ENCODE measurements at regions not wholly inside any gene's neighbourhood (a gene's known extent, or its start where the extent isn't known, plus 50 kb on each side); places are given as distances from the start of the nearest gene placed in this dataset.

DNA sequence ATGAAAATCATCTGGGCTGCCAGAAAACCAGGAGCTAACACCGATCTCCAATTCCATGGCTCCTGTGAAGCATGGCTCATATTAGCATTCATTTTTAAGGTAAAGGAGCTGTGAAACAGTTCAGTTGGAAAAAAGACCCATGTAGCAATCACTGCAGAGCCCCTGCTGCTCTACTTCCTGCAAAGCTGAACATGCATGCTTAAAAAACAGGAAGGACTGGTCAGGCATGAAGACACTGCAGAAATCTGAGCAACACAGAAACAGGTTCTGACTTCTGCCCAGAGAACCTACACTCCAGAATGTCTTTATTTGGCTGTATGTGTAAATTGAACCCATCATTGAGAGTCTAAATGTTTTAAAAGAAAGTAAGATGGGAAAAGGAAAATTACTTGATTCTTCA is 950.6 kb downstream of the DCDC2C start:
- 43 to 100% (median 67%) methylated on average over 1 of the region's 1 CpG; no CpG with 5 or more reads in 6 of the 10 experiments for WGBS, 10 experiments
- in situ Hi-C loops (cut with MboI; ENCODE audit: low pct_unique_long_range_greater_than_20kb in 2 of 9, low sequenced_read_pairs in 9 of 9, unreplicated experiment in 9 of 9) = no loop called here
- no peak for ATAC-seq (replicated peaks in 6 of 8)
- Histone ChIP-seq H3K4me1 (replicated peaks in 1 of 2) (peaks cover 0 to 22% of the 10 kb centered on the region in 2 donors), H3K4me3 (no peak overlapping the region), H3K27ac (no peak overlapping the region)

DNA sequence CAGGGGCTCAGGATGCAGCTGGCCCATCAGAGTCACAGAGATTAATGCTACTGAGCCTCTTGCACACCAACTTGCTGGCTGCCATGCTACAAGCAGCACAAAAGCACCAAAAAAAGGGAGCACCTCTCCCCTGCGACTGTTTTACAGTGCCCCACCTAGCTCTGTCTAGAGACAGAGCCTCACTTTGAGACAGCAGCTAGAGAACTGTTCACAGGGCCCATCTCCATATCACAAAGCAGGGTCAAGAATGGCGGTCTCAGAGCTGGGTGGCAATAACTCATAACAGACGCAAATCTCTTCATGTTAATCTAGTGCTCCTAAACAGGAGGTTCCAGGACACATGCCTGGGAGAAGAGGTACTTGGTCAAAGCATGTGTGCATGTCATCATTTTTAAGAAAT is 953.0 kb downstream of the DCDC2C start:
- H3K4me1 ChIP-seq (replicated peaks in 1 of 2) = peaks cover 0 to 22% of the 10 kb centered on the region in 2 donors
- no peak overlapping the region for H3K27ac ChIP-seq
- peak in 3 of 8 experiments; percentile 29 to 54 (median 52) for ATAC-seq (replicated peaks in 6 of 8)
- in situ Hi-C loops (cut with MboI; ENCODE audit: low pct_unique_long_range_greater_than_20kb in 2 of 9, low sequenced_read_pairs in 9 of 9, unreplicated experiment in 9 of 9) = no loop called here
- WGBS, 10 experiments = 0 to 100% (median 78%) methylated on average over 1 to 2 of the region's 3 CpGs; no CpG with 5 or more reads in 6 of the 10 experiments
- no peak overlapping the region for H3K4me3 ChIP-seq

DNA sequence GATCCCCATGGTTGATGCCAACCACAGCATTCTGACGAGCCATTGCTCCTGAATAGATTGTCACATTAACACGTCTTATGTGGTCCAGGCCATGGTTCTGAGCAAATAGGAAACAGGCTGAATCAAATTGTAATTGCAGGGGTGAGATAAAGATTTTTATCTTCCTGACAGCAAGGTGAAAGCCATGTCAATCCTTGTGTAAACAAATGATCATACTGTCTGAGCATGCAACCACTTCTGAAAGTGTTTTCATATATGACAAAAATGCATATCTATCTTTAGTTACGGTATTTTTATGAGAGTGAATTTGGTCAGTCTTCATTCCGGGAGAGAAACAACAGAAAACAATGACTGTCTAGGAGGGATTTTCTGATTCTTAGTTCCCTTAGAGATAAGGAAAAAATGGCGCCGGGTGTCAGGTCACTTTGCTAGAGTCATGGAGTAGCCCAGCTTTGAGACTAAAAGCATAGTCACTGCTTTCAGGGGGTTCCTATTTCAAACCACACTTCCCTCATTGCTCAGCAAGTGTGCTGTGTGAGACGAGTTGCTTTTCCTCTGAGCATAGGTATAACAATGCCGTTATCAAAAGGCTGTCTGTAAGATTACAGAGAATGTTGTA is 958.9 kb downstream of the DCDC2C start:
- Histone ChIP-seq H3K4me1 (replicated peaks in 1 of 2) (peaks cover 0 to 11% of the 10 kb centered on the region in 2 donors), H3K4me3 (no peak overlapping the region), H3K27ac (peak overlapping the region in 1 of 2 donors; percentile 48)
- 19 to 94% (median 68%) methylated on average over 3 to 8 of the region's 8 CpGs; no CpG with 5 or more reads in 1 of the 10 experiments for WGBS, 10 experiments
- no peak for ATAC-seq (replicated peaks in 6 of 8)
- in situ Hi-C loops (cut with MboI; ENCODE audit: low pct_unique_long_range_greater_than_20kb in 2 of 9, low sequenced_read_pairs in 9 of 9, unreplicated experiment in 9 of 9) = no loop called here

DNA sequence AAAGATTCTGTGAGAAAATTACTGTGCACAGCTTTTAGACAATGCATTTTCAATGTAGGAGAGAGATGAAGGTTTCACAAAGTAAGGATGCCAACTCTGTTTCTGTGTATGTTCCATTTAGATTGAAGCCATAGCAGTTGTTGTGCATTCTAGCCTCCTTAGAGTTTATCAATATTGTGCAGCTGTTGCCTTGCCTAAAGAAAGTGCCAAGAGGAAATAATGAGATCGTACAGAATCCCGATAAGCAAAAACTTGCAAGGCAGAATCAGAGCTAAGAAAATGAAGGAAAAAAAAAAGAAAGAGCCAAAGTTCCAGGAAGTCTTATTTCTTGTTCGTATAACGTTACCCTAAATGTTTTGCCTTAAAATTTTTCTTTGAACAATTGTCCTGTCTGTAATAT is 965.0 kb downstream of the DCDC2C start:
- Histone ChIP-seq H3K27ac (no peak overlapping the region), H3K4me1 (replicated peaks in 1 of 2) (no peaks in the 10 kb centered on the region), H3K4me3 (no peak overlapping the region)
- ATAC-seq (replicated peaks in 6 of 8) = no peak
- 4 to 100% (median 92%) methylated on average over 1 to 4 of the region's 4 CpGs for WGBS, 10 experiments
- in situ Hi-C loops (cut with MboI; ENCODE audit: low pct_unique_long_range_greater_than_20kb in 2 of 9, low sequenced_read_pairs in 9 of 9, unreplicated experiment in 9 of 9) = no loop called here

DNA sequence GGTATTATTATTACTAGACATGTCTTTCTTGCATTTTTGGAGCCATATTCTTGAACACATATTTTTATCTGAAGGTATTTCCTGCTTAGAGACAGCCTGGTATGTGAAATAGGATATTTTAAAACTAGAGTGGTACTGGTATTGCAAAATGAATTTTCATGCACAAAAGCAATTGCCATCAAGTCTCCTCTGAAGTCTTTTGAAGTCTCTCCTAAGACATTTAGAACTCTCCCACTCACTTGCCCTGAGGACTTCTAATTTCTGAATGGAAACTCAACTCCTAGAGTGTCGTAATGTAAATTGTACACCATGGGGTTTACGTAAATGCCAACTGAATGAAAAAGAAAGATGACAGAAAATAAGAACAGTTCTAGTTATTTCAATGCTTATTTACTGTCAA is 967.0 kb downstream of the DCDC2C start:
- in situ Hi-C loops (cut with MboI; ENCODE audit: low pct_unique_long_range_greater_than_20kb in 2 of 9, low sequenced_read_pairs in 9 of 9, unreplicated experiment in 9 of 9) = no loop called here
- no peak overlapping the region for H3K4me3 ChIP-seq

GRCh38 chr2:4673025-4673489 is 969.7 kb downstream of the DCDC2C start:
- no peak overlapping the region for H3K27ac ChIP-seq
- WGBS, 10 experiments = 52 to 95% (median 76%) methylated on average over 7 to 13 of the region's 13 CpGs; no CpG with 5 or more reads in 1 of the 10 experiments
- in situ Hi-C loops (cut with MboI; ENCODE audit: low pct_unique_long_range_greater_than_20kb in 2 of 9, low sequenced_read_pairs in 9 of 9, unreplicated experiment in 9 of 9) = no loop called here
- ATAC-seq (replicated peaks in 6 of 8) = peak in 1 of 8 experiments; percentile 76
- H3K4me3 ChIP-seq = no peak overlapping the region
- no peaks in the 10 kb centered on the region for H3K4me1 ChIP-seq (replicated peaks in 1 of 2)

More for the DNA sequence above, 967.0 kb downstream of the DCDC2C start:
- no peak for ATAC-seq (replicated peaks in 6 of 8)
- WGBS, 10 experiments = 0 to 100% (median 79%) methylated on average over 1 to 2 of the region's 2 CpGs; no CpG with 5 or more reads in 1 of the 10 experiments
- Histone ChIP-seq H3K4me1 (replicated peaks in 1 of 2) (no peaks in the 10 kb centered on the region), H3K27ac (no peak overlapping the region)

DNA sequence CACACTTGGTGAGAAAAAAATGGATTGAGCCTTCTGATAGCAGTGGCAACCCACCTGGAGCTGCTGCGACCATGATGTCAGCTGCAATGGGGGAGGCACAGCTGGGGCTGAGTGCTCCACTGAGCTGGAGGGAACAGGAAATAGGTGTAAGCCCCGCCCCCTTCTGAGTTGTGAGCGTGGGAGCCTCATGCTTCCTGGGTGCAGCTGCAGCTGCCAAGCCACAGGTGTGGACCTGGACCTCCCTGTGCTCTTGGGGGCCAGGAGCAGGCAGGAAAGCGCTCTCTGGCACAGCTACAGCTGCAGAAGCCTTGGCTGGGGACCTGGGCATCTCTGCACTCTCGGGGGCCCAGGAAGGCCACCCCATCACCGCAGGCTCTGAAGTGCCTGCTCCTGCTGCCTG is 970.6 kb downstream of the DCDC2C start:
- WGBS, 10 experiments = 80 to 100% (median 89%) methylated on average over 1 to 3 of the region's 6 CpGs; no CpG with 5 or more reads in 7 of the 10 experiments
- in situ Hi-C loops (cut with MboI; ENCODE audit: low pct_unique_long_range_greater_than_20kb in 2 of 9, low sequenced_read_pairs in 9 of 9, unreplicated experiment in 9 of 9) = no loop called here
- ATAC-seq (replicated peaks in 6 of 8) = peak in 1 of 8 experiments; percentile 57
- Histone ChIP-seq H3K27ac (no peak overlapping the region), H3K4me3 (no peak overlapping the region), H3K4me1 (replicated peaks in 1 of 2) (no peaks in the 10 kb centered on the region)

GRCh38 chr2:4675295-4675694 is 971.9 kb downstream of the DCDC2C start:
- Histone ChIP-seq H3K4me1 (replicated peaks in 1 of 2) (no peaks in the 10 kb centered on the region), H3K4me3 (no peak overlapping the region), H3K27ac (no peak overlapping the region)
- in situ Hi-C loops (cut with MboI; ENCODE audit: low pct_unique_long_range_greater_than_20kb in 2 of 9, low sequenced_read_pairs in 9 of 9, unreplicated experiment in 9 of 9) = no loop called here
- no peak for ATAC-seq (replicated peaks in 6 of 8)
- whole genome bisulfite sequencing, 10 experiments = 94 to 95% methylated on average over 4 to 6 of the region's 7 CpGs; no CpG with 5 or more reads in 8 of the 10 experiments

DNA sequence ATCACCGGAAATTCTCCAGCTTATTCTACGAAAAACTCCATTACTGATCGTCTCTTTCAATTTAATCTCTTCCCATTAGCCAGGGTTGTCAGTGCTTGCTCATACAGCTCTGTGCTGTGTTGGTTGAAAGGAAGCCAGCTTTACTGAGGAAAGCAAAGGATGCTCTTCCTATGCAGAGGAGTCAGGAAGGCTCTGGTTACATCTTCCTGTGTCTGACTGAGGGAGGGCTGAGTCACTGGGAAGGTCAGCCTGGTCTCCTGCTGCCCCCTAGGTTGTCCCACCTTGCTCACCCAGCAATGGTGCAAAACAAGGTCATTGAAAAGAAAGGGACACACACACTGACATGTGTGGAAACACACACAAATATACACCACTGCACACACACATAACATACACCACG is 975.6 kb downstream of the DCDC2C start:
- peak in 2 of 8 experiments; percentile 34 to 79 for ATAC-seq (replicated peaks in 6 of 8)
- Histone ChIP-seq H3K4me3 (no peak overlapping the region), H3K4me1 (replicated peaks in 1 of 2) (no peaks in the 10 kb centered on the region), H3K27ac (no peak overlapping the region)
- 0 to 100% (median 75%) methylated on average over 1 to 4 of the region's 4 CpGs; no CpG with 5 or more reads in 2 of the 10 experiments for WGBS, 10 experiments
- in situ Hi-C loops (cut with MboI; ENCODE audit: low pct_unique_long_range_greater_than_20kb in 2 of 9, low sequenced_read_pairs in 9 of 9, unreplicated experiment in 9 of 9) = no loop called here

- in situ Hi-C loops (cut with MboI; ENCODE audit: low pct_unique_long_range_greater_than_20kb in 2 of 9, low sequenced_read_pairs in 9 of 9, unreplicated experiment in 9 of 9) = no loop called here
- Histone ChIP-seq H3K27ac (no peak overlapping the region), H3K4me3 (no peak overlapping the region), H3K4me1 (replicated peaks in 1 of 2) (no peaks in the 10 kb centered on the region)
- 10 to 100% (median 61%) methylated on average over 1 to 4 of the region's 5 CpGs; no CpG with 5 or more reads in 3 of the 10 experiments for WGBS, 10 experiments
- no peak for ATAC-seq (replicated peaks in 6 of 8)
Observed at GRCh38 chr2:4679391-4679790, 976.0 kb downstream of the DCDC2C start.

GRCh38 chr2:4684921-4685320 is 981.5 kb downstream of the DCDC2C start:
- Histone ChIP-seq H3K4me1 (replicated peaks in 1 of 2) (no peaks in the 10 kb centered on the region), H3K27ac (no peak overlapping the region), H3K4me3 (no peak overlapping the region)
- no peak for ATAC-seq (replicated peaks in 6 of 8)
- in situ Hi-C loops (cut with MboI; ENCODE audit: low pct_unique_long_range_greater_than_20kb in 2 of 9, low sequenced_read_pairs in 9 of 9, unreplicated experiment in 9 of 9) = no loop called here
- 11 to 81% (median 61%) methylated on average over 2 to 5 of the region's 5 CpGs for WGBS, 10 experiments

GRCh38 chr2:4690913-4691312 is 987.5 kb downstream of the DCDC2C start:
- no peak for ATAC-seq (replicated peaks in 6 of 8)
- Histone ChIP-seq H3K4me1 (replicated peaks in 1 of 2) (peaks cover 3 to 5% of the 10 kb centered on the region in 2 donors), H3K4me3 (no peak overlapping the region), H3K27ac (no peak overlapping the region)
- in situ Hi-C loops (cut with MboI; ENCODE audit: low pct_unique_long_range_greater_than_20kb in 2 of 9, low sequenced_read_pairs in 9 of 9, unreplicated experiment in 9 of 9) = no loop called here
- 0 to 88% (median 42%) methylated on average over 1 to 2 of the region's 2 CpGs; no CpG with 5 or more reads in 3 of the 10 experiments for WGBS, 10 experiments

DNA sequence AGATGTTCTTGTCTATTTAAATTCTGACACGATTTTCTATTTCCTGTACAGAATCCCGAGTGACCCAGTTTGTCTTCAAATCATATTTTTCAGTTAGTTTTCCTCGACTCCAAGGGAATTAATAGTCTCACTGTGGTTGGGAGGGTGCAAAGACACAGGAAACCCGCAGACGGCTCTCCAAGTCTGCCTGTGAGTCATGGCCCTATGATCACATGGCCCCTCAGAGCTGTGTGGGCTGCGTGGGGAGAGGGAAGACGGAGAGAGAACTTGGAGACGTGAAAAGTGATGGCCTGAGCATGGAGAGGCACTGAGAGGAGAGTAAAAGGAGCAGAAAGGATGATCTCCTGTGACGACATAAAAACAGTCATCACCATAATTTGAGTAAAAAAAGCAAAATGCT is 989.9 kb downstream of the DCDC2C start:
- Histone ChIP-seq H3K4me1 (replicated peaks in 1 of 2) (peaks cover 3 to 5% of the 10 kb centered on the region in 2 donors), H3K4me3 (no peak overlapping the region), H3K27ac (no peak overlapping the region)
- 0 to 90% (median 63%) methylated on average over 2 to 9 of the region's 9 CpGs for WGBS, 10 experiments
- peak in 2 of 8 experiments; percentile 23 to 39 for ATAC-seq (replicated peaks in 6 of 8)
- in situ Hi-C loops (cut with MboI; ENCODE audit: low pct_unique_long_range_greater_than_20kb in 2 of 9, low sequenced_read_pairs in 9 of 9, unreplicated experiment in 9 of 9) = no loop called here

Measured in motor neuron (in vitro differentiated cells).